Gastrocnemius medialis (tissue), 4 donors: ENCODE measurements at regions not wholly inside any gene's neighbourhood (a gene's known extent, or its start where the extent isn't known, plus 50 kb on each side); places are given as distances from the start of the nearest gene placed in this dataset.

Source experiments
- CTCF ChIP-seq, 5 experiments: fragments of 450-650 bp in 3 of 5; fragments of 200-600 bp in 2 of 5; sonication (generic) in 2 of 5; IDR thresholded peaks in 4 of 5; conservative IDR thresholded peaks in 1 of 5; 1 replicate in 4 of 5; 2 replicates in 1 of 5; pipeline ENCODE4 v1.5.1; 2016 to 2019; ENCODE audit warnings: antibody characterized with exemption in 5 of 5, mild to moderate bottlenecking in 3 of 5, moderate library complexity in 3 of 5
- POLR2A ChIP-seq, 2 donors: fragments of 450-650 bp; IDR thresholded peaks; one replicate each; pipeline ENCODE4 v1.6.1; 2017; ENCODE audit warnings: antibody characterized with exemption in 2 of 2, mild to moderate bottlenecking in 2 of 2, moderate library complexity in 2 of 2

DNA sequence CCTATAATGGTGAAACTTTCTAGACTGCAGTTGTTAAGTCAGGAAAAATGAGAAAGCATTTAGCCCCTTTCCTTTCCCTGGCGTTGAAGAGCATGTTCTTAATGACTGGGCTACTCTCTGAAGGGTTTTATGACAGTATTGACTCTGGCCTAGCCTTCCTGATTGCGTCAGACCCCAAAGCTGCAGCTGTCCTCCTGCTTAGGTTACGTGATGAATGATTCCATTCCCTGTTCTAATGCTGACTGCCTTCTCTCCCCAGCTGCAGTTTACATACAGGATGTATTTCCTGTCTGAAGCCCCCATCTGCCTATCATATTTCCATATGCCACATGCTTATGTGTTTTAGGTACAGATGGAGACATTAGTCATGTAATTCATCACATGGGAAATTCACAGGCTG lies 105.8 kb upstream of the EGFL6 start:
- TF ChIP-seq CTCF (IDR thresholded peaks at IDR 0.05 in 4 of 5, conservative IDR thresholded peaks at IDR 0.05 in 1 of 5), result no peak
- no peak for TF ChIP-seq POLR2A (IDR thresholded peaks at IDR 0.05)
